Endothelial cell of umbilical vein (primary cell): ENCODE measurements at regions not wholly inside any gene's neighbourhood (a gene's known extent, or its start where the extent isn't known, plus 50 kb on each side); places are given as distances from the start of the nearest gene placed in this dataset.
A peak's percentile ranks its signal among the peaks of the same experiment; 100 is the strongest.

Experiments
- BruUV-seq: library from RNA; stranded (reverse); fragments of 400-500 nt; replicated peaks from 2 replicates; lab custom pipeline; 2021; lab: Mats Ljungman, UMichigan
- CTCF ChIA-PET: fragments of 300-600, 350-600 bp; sonication (Branson Sonifier 250); formaldehyde crosslinking; loops from one replicate; lab custom pipeline; 2021; ENCODE audit warnings: antibody characterized with exemption, inconsistent platforms; lab: Charles Lee
- POLR2A ChIA-PET: fragments of 300-600, 350-600 bp; sonication (Branson Sonifier 250); formaldehyde crosslinking; loops from one replicate; lab custom pipeline; 2021; ENCODE audit warnings: antibody characterized with exemption, inconsistent platforms; lab: Charles Lee
- DNase-seq: peaks from one replicate; pipeline ENCODE4 v3.0.0-alpha.2; 2011; ENCODE audit warnings: low read depth, low spot score
- FAIRE-seq: peaks from 2 replicates; lab custom pipeline; 2011; peaks lifted over from hg19 to GRCh38; lab: Jason Lieb, UNC
- H2AFZ ChIP-seq: 2 replicates; pipeline ENCODE4 v1.6.0; 2012; ENCODE audit warnings: low read depth, low read length, control low read depth, inconsistent platforms
- H3K27ac ChIP-seq: 2 replicates; pipeline ENCODE4 v1.5.1; 2011; ENCODE audit warnings: low read depth, mild to moderate bottlenecking, control low read depth, low read length, moderate library complexity; ENCODE audit not compliant: insufficient read depth
- H3K27me3 ChIP-seq, 2 experiments: 2 replicates each; pipeline versions ENCODE4 v1.6.0 to v1.6.1; 2011; ENCODE audit warnings: low read length in 2 of 2, mixed read lengths in 1 of 2; ENCODE audit not compliant: control insufficient read depth in 2 of 2, insufficient read depth in 2 of 2
- H3K36me3 ChIP-seq, 2 experiments: 2 replicates in 1 of 2; 3 replicates in 1 of 2; pipeline ENCODE4 v1.5.1; 2011; ENCODE audit warnings: low read length in 2 of 2, mild to moderate bottlenecking in 1 of 2, moderate library complexity in 1 of 2; ENCODE audit not compliant: control insufficient read depth in 2 of 2, insufficient read depth in 2 of 2; ENCODE audit errors: extremely low read depth in 1 of 2
- H3K4me1 ChIP-seq: 3 replicates; pipeline ENCODE4 v1.5.1; 2011; ENCODE audit warnings: mild to moderate bottlenecking, low read length; ENCODE audit not compliant: control insufficient read depth, insufficient read depth; ENCODE audit errors: extremely low read depth
- H3K4me2 ChIP-seq: 2 replicates; pipeline ENCODE4 v1.6.1; 2011; ENCODE audit warnings: low read length, control low read depth, mixed read lengths; ENCODE audit not compliant: insufficient read depth
- H3K4me3 ChIP-seq, 3 experiments: fragments of 200-600 bp in 1 of 3; sonication (generic), shearing (Covaris generic) in 1 of 3; replicated peaks in 1 of 3; 2 replicates each; pipeline ENCODE4 v1.5.1; 2011 to 2016; ENCODE audit warnings: control low read depth in 3 of 3, low read length in 3 of 3, mild to moderate bottlenecking in 2 of 3, inconsistent platforms in 1 of 3, low read depth in 1 of 3, moderate library complexity in 1 of 3; ENCODE audit not compliant: insufficient read depth in 1 of 3
- H3K79me2 ChIP-seq: 2 replicates; pipeline ENCODE4 v1.6.0; 2012; ENCODE audit warnings: low read length, inconsistent platforms; ENCODE audit not compliant: control insufficient read depth, insufficient read depth
- H3K9ac ChIP-seq: replicated peaks from 2 replicates; pipeline ENCODE3; 2011; ENCODE audit warnings: low read length, control low read depth; ENCODE audit not compliant: insufficient read depth; ENCODE audit errors: extremely low read depth
- H3K9me1 ChIP-seq: replicated peaks from 3 replicates; pipeline ENCODE4 v1.6.0; 2011; ENCODE audit warnings: mild to moderate bottlenecking, low read length; ENCODE audit not compliant: control insufficient read depth, insufficient read depth; ENCODE audit errors: extremely low read depth
- H3K9me3 ChIP-seq: replicated peaks from 2 replicates; pipeline ENCODE4 v1.5.1; 2012; ENCODE audit warnings: low read length, inconsistent platforms; ENCODE audit not compliant: control insufficient read depth, insufficient read depth
- H4K20me1 ChIP-seq: replicated peaks from 2 replicates; pipeline ENCODE3; 2011; ENCODE audit warnings: mild to moderate bottlenecking, low read length; ENCODE audit not compliant: control insufficient read depth, insufficient read depth; ENCODE audit errors: extremely low read depth
- EZH2 ChIP-seq: IDR thresholded peaks from 2 replicates; pipeline ENCODE4 v1.6.1; 2012; ENCODE audit warnings: borderline replicate concordance, low read depth, mild to moderate bottlenecking, moderate library complexity, low read length, inconsistent platforms; ENCODE audit not compliant: severe bottlenecking
- FOS ChIP-seq: IDR thresholded peaks from 2 replicates; pipeline ENCODE4 v1.6.1; 2011; ENCODE audit warnings: mild to moderate bottlenecking, low read length, moderate library complexity, borderline replicate concordance; ENCODE audit not compliant: insufficient read depth
- GATA2 ChIP-seq: IDR thresholded peaks from 2 replicates; pipeline ENCODE4 v1.7.0; 2011; ENCODE audit warnings: low read depth, mild to moderate bottlenecking, moderate library complexity, mixed read lengths, low read length; ENCODE audit not compliant: insufficient read length, insufficient read depth
- JUN ChIP-seq: IDR thresholded peaks from 2 replicates; pipeline ENCODE4 v1.6.1; 2011; ENCODE audit warnings: borderline replicate concordance, low read depth; ENCODE audit not compliant: insufficient read length, insufficient read depth
- MYC ChIP-seq: IDR thresholded peaks from one replicate; pipeline ENCODE4 v1.6.1; 2011; ENCODE audit warnings: mild to moderate bottlenecking, low read depth, low read length
- POLR2A ChIP-seq: IDR thresholded peaks from 2 replicates; pipeline ENCODE4 v1.6.1; 2012; ENCODE audit warnings: low read depth, mild to moderate bottlenecking, control low read depth, low read length
- POLR2AphosphoS5 ChIP-seq: IDR thresholded peaks from 2 replicates; pipeline ENCODE4 v1.6.1; 2012; ENCODE audit warnings: low read depth, mild to moderate bottlenecking, control low read depth, low read length, moderate library complexity; ENCODE audit not compliant: insufficient read depth
- dilution Hi-C: fragments of 300-500 bp; cut with MboI; formaldehyde crosslinking; loops from one replicate; pipeline ENCODE4 v1.15.0; 2019; ENCODE audit warnings: low sequenced_read_pairs; ENCODE audit not compliant: extremely low pct_ligation_motif_present
- intact Hi-C: fragments of 100-400 bp; cut with micrococcal nuclease; formaldehyde crosslinking; loops from one replicate; pipeline ENCODE4 v1.10.0; 2022
- TF ChIP-seq, protein P1 (sequence below), 2 donors: IDR thresholded peaks; 1 replicate in 1 of 2; 2 replicates in 1 of 2; pipeline ENCODE4 v1.5.1; 2011; ENCODE audit warnings: low read length in 2 of 2, mild to moderate bottlenecking in 2 of 2, moderate library complexity in 2 of 2, control low read depth in 1 of 2, inconsistent platforms in 1 of 2, low read depth in 1 of 2; ENCODE audit not compliant: insufficient read depth in 1 of 2; ENCODE audit errors: extremely low read depth in 1 of 2
- TF ChIP-seq, protein P2 (sequence below): IDR thresholded peaks from 2 replicates; pipeline ENCODE4 v1.6.1; 2011; ENCODE audit not compliant: insufficient read depth, insufficient read length

DNA sequence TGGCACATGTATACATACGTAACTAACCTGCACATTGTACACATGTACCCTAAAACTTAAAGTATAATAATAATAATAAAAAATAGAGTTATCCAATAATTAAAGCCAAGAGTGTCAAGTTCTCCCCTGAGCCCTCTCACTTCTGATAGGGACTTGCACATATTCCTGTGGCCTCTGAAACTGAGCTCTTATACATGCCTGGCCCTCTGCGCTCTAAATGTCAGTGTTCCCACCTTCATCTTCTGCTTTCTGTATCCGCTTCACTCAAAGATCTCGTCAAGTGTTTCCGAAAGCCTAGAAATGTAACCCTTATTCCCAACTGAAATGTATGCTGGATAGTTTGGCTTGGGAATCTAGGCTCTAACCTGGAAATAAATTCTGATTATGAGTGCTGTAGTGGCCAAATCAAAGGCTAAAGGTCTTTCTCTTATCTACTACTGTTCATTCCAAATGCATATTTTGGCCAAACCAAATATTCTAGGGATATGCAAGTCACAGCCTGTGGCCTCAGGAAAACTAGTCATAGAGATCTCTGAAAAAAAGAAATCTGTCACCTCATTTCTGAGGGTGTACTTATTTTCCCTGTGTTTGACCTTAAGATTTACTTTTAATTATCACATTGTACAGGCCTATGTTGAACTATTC is 99.5 kb upstream of the LYPLAL1 start:
- Histone ChIP-seq H3K36me3 (no peaks in the 10 kb centered on the region), H3K9ac (no peak overlapping the region), H3K4me1 (no peaks in the 10 kb centered on the region), H3K9me1 (no peaks in the 10 kb centered on the region), H3K27ac (no peak overlapping the region), H4K20me1 (no peaks in the 10 kb centered on the region), H3K27me3 (no peaks in the 10 kb centered on the region), H2AFZ (no peak overlapping the region), H3K79me2 (no peaks in the 10 kb centered on the region), H3K9me3 (no peaks in the 10 kb centered on the region), H3K4me3 (no peak overlapping the region), H3K4me2 (no peak overlapping the region)
- no peak for FAIRE-seq
- TF ChIP-seq GATA2 (no peak), FOS (no peak), POLR2AphosphoS5 (no peak), MYC (no peak), JUN (no peak), EZH2 (no peak), POLR2A (no peak)
- TF ChIP-seq, protein P1, sequence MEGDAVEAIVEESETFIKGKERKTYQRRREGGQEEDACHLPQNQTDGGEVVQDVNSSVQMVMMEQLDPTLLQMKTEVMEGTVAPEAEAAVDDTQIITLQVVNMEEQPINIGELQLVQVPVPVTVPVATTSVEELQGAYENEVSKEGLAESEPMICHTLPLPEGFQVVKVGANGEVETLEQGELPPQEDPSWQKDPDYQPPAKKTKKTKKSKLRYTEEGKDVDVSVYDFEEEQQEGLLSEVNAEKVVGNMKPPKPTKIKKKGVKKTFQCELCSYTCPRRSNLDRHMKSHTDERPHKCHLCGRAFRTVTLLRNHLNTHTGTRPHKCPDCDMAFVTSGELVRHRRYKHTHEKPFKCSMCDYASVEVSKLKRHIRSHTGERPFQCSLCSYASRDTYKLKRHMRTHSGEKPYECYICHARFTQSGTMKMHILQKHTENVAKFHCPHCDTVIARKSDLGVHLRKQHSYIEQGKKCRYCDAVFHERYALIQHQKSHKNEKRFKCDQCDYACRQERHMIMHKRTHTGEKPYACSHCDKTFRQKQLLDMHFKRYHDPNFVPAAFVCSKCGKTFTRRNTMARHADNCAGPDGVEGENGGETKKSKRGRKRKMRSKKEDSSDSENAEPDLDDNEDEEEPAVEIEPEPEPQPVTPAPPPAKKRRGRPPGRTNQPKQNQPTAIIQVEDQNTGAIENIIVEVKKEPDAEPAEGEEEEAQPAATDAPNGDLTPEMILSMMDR (IDR thresholded peaks at IDR 0.05; ENCODE audit: extremely low read depth in 1 of 2, insufficient read depth in 1 of 2, low read depth in 1 of 2, low read length in 2 of 2): no peak
- TF ChIP-seq, protein P2, sequence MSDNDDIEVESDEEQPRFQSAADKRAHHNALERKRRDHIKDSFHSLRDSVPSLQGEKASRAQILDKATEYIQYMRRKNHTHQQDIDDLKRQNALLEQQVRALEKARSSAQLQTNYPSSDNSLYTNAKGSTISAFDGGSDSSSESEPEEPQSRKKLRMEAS: no peak
- POLR2A ChIA-PET: no interaction called here
- DNase-seq: peak; percentile 7
- BruUV-seq: no TSS peak
- dilution Hi-C loops: no loop called here
- CTCF ChIA-PET: interaction anchor here (1.4 to 1.6 kb wide), 2 partner anchors 312 to 493 kb away, joined by 3 to 4 read pairs; no protein-coding TSS in a partner anchor
- intact Hi-C loops: no loop called here
